RWPE2 (cell line): ENCODE measurements at regions not wholly inside any gene's neighbourhood (a gene's known extent, or its start where the extent isn't known, plus 50 kb on each side); places are given as distances from the start of the nearest gene placed in this dataset.

Experiments used
- ATAC-seq: fragments of 200-7000 bp; cut with Tn5 transposase; 3 replicates; pipeline ENCODE4 v1.9.1; 2021; ENCODE audit warnings: low read depth
- DNase-seq: peaks from one replicate; pipeline ENCODE4 v3.0.0-alpha.2; 2020; ENCODE audit warnings: low spot score
- H3K27ac ChIP-seq: fragments of 450-650 bp; 2 replicates; pipeline ENCODE4 v1.5.1; 2017; ENCODE audit warnings: mild to moderate bottlenecking; ENCODE audit not compliant: poor library complexity, severe bottlenecking
- H3K27me3 ChIP-seq: fragments of 250-450 bp; sonication (Bioruptor Pico); 2 replicates; pipeline ENCODE4 v1.5.1; 2021; ENCODE audit warnings: mild to moderate bottlenecking, moderate library complexity; ENCODE audit not compliant: insufficient read depth, poor library complexity, severe bottlenecking
- H3K36me3 ChIP-seq: fragments of 250-450 bp; sonication (Bioruptor Pico); 2 replicates; pipeline ENCODE4 v1.5.1; 2020; ENCODE audit warnings: low read depth, mild to moderate bottlenecking, moderate library complexity
- H3K4me1 ChIP-seq: fragments of 250-450 bp; sonication (Bioruptor Pico); 2 replicates; pipeline ENCODE4 v1.5.1; 2021; ENCODE audit warnings: mild to moderate bottlenecking, moderate library complexity; ENCODE audit not compliant: insufficient read depth, poor library complexity, severe bottlenecking
- H3K4me3 ChIP-seq: fragments of 250-450 bp; sonication (Bioruptor Pico); 2 replicates; pipeline ENCODE4 v1.5.1; 2021; ENCODE audit warnings: mild to moderate bottlenecking, moderate library complexity; ENCODE audit not compliant: severe bottlenecking
- H3K9me3 ChIP-seq: fragments of 250-450 bp; sonication (Bioruptor Pico); 2 replicates; pipeline ENCODE4 v1.5.1; 2021; ENCODE audit warnings: mild to moderate bottlenecking, moderate library complexity; ENCODE audit not compliant: severe bottlenecking
- CTCF ChIP-seq: fragments of 450-650 bp; IDR thresholded peaks from one replicate; pipeline ENCODE4 v1.5.1; 2017; ENCODE audit warnings: mild to moderate bottlenecking, moderate library complexity; ENCODE audit not compliant: poor library complexity, severe bottlenecking

- DNase-seq: no peak
- Histone ChIP-seq H3K9me3 (no peaks in the 10 kb centered on the region), H3K36me3 (no peaks in the 10 kb centered on the region), H3K4me3 (no peak overlapping the region), H3K4me1 (no peaks in the 10 kb centered on the region), H3K27ac (no peak overlapping the region), H3K27me3 (peaks cover 50% of the 10 kb centered on the region)
- no peak for ATAC-seq
- TF ChIP-seq CTCF: no peak
Measured at GRCh38 chr12:3928538-3929184, 55.5 kb upstream of the PARP11 start.

GRCh38 chr12:3925621-3926020 lies 52.4 kb upstream of the PARP11 start:
- no peaks in the 10 kb centered on the region for H3K4me1 ChIP-seq
- DNase-seq (no peak), ATAC-seq (no peak)
- TF ChIP-seq CTCF: no peak
- H3K27ac ChIP-seq: no peak overlapping the region
- H3K27me3 ChIP-seq: peaks cover 76% of the 10 kb centered on the region
- no peak overlapping the region for H3K4me3 ChIP-seq
- H3K9me3 ChIP-seq: no peaks in the 10 kb centered on the region
- H3K36me3 ChIP-seq: no peaks in the 10 kb centered on the region

- ATAC-seq (no peak), DNase-seq (no peak)
- Histone ChIP-seq H3K27me3 (peaks cover 76% of the 10 kb centered on the region), H3K27ac (no peak overlapping the region), H3K4me3 (no peak overlapping the region), H3K4me1 (no peaks in the 10 kb centered on the region), H3K9me3 (no peaks in the 10 kb centered on the region), H3K36me3 (no peaks in the 10 kb centered on the region)
- TF ChIP-seq CTCF: no peak
Measured at GRCh38 chr12:3924761-3925160, 51.6 kb upstream of the PARP11 start.

GRCh38 chr12:3923021-3923420 lies 49.8 kb upstream of the PARP11 start:
- ATAC-seq: no peak
- Histone ChIP-seq H3K9me3 (no peaks in the 10 kb centered on the region), H3K4me1 (no peaks in the 10 kb centered on the region), H3K36me3 (no peaks in the 10 kb centered on the region), H3K27ac (no peak overlapping the region), H3K4me3 (no peak overlapping the region), H3K27me3 (peaks cover 63% of the 10 kb centered on the region)
- no peak for DNase-seq
- no peak for TF ChIP-seq CTCF
